ENCODE measurements at regions not wholly inside any gene's neighbourhood (a gene's known extent, or its start where the extent isn't known, plus 50 kb on each side); places are given as distances from the start of the nearest gene placed in this dataset.

- Histone ChIP-seq H3K9me3 (ENCODE audit: low read length) (no peaks in the 10 kb centered on the region), H3K4me3 (ENCODE audit: low read length) (no peak overlapping the region), H3K27me3 (ENCODE audit: insufficient read depth, low read depth, low read length) (no peaks in the 10 kb centered on the region), H3K79me2 (replicated peaks; ENCODE audit: insufficient read depth, low read length) (no peaks in the 10 kb centered on the region), H3K36me3 (ENCODE audit: insufficient read depth, low read length) (no peaks in the 10 kb centered on the region), H4K20me1 (ENCODE audit: insufficient read depth) (no peaks in the 10 kb centered on the region), H2AFZ (ENCODE audit: low read depth, low read length) (no peak overlapping the region), H3K9ac (ENCODE audit: low read length) (no peak overlapping the region), H3K4me2 (ENCODE audit: low read length) (no peak overlapping the region), H3F3A (ENCODE audit: insufficient read depth, low read length, poor library complexity, severe bottlenecking) (no peaks in the 10 kb centered on the region), H3K9me2 (ENCODE audit: insufficient read depth, low read length) (no peaks in the 10 kb centered on the region), H3K27ac (ENCODE audit: low read length) (no peak overlapping the region)
- TF ChIP-seq POLR2AphosphoS5 (IDR thresholded peaks at IDR 0.05) (no peak), SMC3 (conservative IDR thresholded peaks at IDR 0.05; ENCODE audit: poor library complexity) (no peak), RAD21 (conservative IDR thresholded peaks at IDR 0.05) (no peak), CTCF (IDR thresholded peaks at IDR 0.05; ENCODE audit: poor library complexity, severe bottlenecking) (no peak), EP300 (conservative IDR thresholded peaks at IDR 0.05; ENCODE audit: poor library complexity, severe bottlenecking) (no peak), MXI1 (conservative IDR thresholded peaks at IDR 0.05; ENCODE audit: poor library complexity, severe bottlenecking) (no peak), EZH2 (IDR thresholded peaks at IDR 0.05; ENCODE audit: borderline replicate concordance, insufficient read depth, low read length, poor library complexity, severe bottlenecking) (no peak), TAF1 (IDR thresholded peaks at IDR 0.05; ENCODE audit: low read depth) (no peak), REST (IDR thresholded peaks at IDR 0.05; ENCODE audit: borderline replicate concordance) (no peak)
Observed at GRCh38 chr3:34956511-34956910, 682.8 kb upstream of the ARPP21 start.

GRCh38 chr3:34957677-34958076 is 681.6 kb upstream of the ARPP21 start:
- H3K9me2 ChIP-seq (ENCODE audit: insufficient read depth, low read length), result no peaks in the 10 kb centered on the region
- H3K4me3 ChIP-seq (ENCODE audit: low read length), result no peak overlapping the region
- H3K79me2 ChIP-seq (replicated peaks; ENCODE audit: insufficient read depth, low read length), result no peaks in the 10 kb centered on the region
- H3K36me3 ChIP-seq (ENCODE audit: insufficient read depth, low read length), result no peaks in the 10 kb centered on the region
- no peak overlapping the region for H3K27ac ChIP-seq (ENCODE audit: low read length)
- no peaks in the 10 kb centered on the region for H3K9me3 ChIP-seq (ENCODE audit: low read length)
- H3F3A ChIP-seq (ENCODE audit: insufficient read depth, low read length, poor library complexity, severe bottlenecking), result no peaks in the 10 kb centered on the region
- no peaks in the 10 kb centered on the region for H3K27me3 ChIP-seq (ENCODE audit: insufficient read depth, low read depth, low read length)
- no peak overlapping the region for H2AFZ ChIP-seq (ENCODE audit: low read depth, low read length)
- H4K20me1 ChIP-seq (ENCODE audit: insufficient read depth), result no peaks in the 10 kb centered on the region
- H3K9ac ChIP-seq (ENCODE audit: low read length), result no peak overlapping the region
- no peak for TF ChIP-seq EZH2 (IDR thresholded peaks at IDR 0.05; ENCODE audit: borderline replicate concordance, insufficient read depth, low read length, poor library complexity, severe bottlenecking)
- TF ChIP-seq EP300 (conservative IDR thresholded peaks at IDR 0.05; ENCODE audit: poor library complexity, severe bottlenecking), result no peak
- no peak for TF ChIP-seq SMC3 (conservative IDR thresholded peaks at IDR 0.05; ENCODE audit: poor library complexity)
- TF ChIP-seq TAF1 (IDR thresholded peaks at IDR 0.05; ENCODE audit: low read depth), result no peak
- TF ChIP-seq REST (IDR thresholded peaks at IDR 0.05; ENCODE audit: borderline replicate concordance), result no peak
- no peak for TF ChIP-seq POLR2AphosphoS5 (IDR thresholded peaks at IDR 0.05)
- no peak for TF ChIP-seq MXI1 (conservative IDR thresholded peaks at IDR 0.05; ENCODE audit: poor library complexity, severe bottlenecking)
- no peak for TF ChIP-seq RAD21 (conservative IDR thresholded peaks at IDR 0.05)
- TF ChIP-seq CTCF (IDR thresholded peaks at IDR 0.05; ENCODE audit: poor library complexity, severe bottlenecking), result no peak
- no peak overlapping the region for H3K4me2 ChIP-seq (ENCODE audit: low read length)

All from neural cell (in vitro differentiated cells).